Tibial nerve (tissue), 3 donors: ENCODE measurements at regions not wholly inside any gene's neighbourhood (a gene's known extent, or its start where the extent isn't known, plus 50 kb on each side); places are given as distances from the start of the nearest gene placed in this dataset.

Source experiments
- EP300 ChIP-seq, 2 donors: sonication (generic); formaldehyde crosslinking; IDR thresholded peaks; one replicate each; pipeline ENCODE4 v1.6.1; 2017; ENCODE audit warnings: antibody characterized with exemption in 2 of 2, mild to moderate bottlenecking in 1 of 2
- POLR2A ChIP-seq, 2 donors: fragments of 450-650 bp; IDR thresholded peaks; one replicate each; pipeline ENCODE4 v1.6.1; 2017; ENCODE audit warnings: antibody characterized with exemption in 2 of 2, mild to moderate bottlenecking in 2 of 2, moderate library complexity in 2 of 2

DNA sequence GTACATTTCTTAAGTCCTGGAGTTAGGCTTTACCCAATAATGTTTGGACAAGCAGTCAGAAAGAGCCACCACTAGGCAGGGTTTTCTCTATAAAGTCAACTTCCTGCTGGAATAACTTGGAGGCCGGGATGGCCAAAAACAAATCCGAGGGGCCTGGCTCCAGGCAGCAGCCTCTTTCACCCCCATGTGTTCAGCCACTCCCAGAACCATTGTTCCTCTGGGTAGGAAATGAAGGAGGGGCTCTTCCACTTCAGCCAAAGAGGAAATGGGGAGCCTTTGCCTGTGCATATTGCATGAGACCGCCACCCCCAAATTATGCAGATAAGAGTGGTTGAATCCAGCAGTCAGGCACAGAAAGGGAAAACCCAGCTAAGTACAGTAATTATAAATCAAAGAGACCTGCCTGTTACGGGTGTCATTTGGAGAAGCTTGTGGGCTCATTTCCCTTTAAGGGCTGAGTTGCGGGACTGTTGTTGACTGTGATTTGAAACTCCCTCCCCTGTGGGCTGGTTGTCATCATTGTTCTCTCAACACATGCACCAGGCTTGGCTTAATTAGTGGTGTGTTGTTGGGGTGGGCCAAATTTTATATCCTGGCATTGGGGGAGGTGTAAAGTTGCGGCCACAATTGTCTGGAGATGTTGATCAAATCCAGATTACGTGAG lies 212.8 kb upstream of the SOX11 start:
- TF ChIP-seq POLR2A (IDR thresholded peaks at IDR 0.05) (no peak), EP300 (IDR thresholded peaks at IDR 0.05) (no peak)
